ENCODE measurements at regions not wholly inside any gene's neighbourhood (a gene's known extent, or its start where the extent isn't known, plus 50 kb on each side); places are given as distances from the start of the nearest gene placed in this dataset.

GRCh38 chr7:13731643-13732042 lies 257.8 kb downstream of the ETV1 start:
- TF ChIP-seq EZH2 (IDR thresholded peaks at IDR 0.05): no peak
- TF ChIP-seq POLR2AphosphoS5 (IDR thresholded peaks at IDR 0.05; ENCODE audit: borderline replicate concordance, low read depth, low read length): no peak
- TF ChIP-seq FOXP2 (optimal IDR thresholded peaks at IDR 0.05; ENCODE audit: control extremely low read depth, extremely low read length, insufficient read depth): no peak
